GM12892 (cell line): ENCODE measurements at regions not wholly inside any gene's neighbourhood (a gene's known extent, or its start where the extent isn't known, plus 50 kb on each side); places are given as distances from the start of the nearest gene placed in this dataset.

Experiments used
- POLR2AphosphoS5 ChIP-seq: IDR thresholded peaks from 2 replicates; pipeline ENCODE4 v1.6.1; 2011; ENCODE audit warnings: low read depth, low read length, control low read depth
- TAF1 ChIP-seq: IDR thresholded peaks from 2 replicates; pipeline ENCODE4 v1.6.1; 2011; ENCODE audit warnings: low read depth, mild to moderate bottlenecking, control low read depth, low read length, borderline replicate concordance

DNA sequence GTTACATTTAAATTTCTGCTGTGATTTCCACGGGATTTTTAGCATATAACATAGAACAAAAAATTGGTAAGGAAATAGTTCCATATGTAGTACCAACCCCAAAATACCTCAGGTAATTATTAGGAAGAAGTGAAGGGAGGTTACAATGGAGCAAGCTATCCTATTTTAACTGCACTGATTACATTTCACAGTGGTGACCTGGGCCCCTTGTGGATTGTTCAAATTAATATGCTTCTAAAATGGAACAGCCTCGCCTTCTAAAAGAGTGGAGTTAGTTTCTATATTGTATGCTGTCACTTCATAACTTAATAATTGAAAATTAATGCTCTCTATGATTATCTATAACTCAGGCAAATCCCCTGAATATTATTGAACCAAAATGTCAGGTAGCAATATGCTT is 651.7 kb upstream of the GBE1 start:
- TF ChIP-seq POLR2AphosphoS5 (no peak), TAF1 (no peak)
